HG02884 (cell line): ENCODE measurements at regions not wholly inside any gene's neighbourhood (a gene's known extent, or its start where the extent isn't known, plus 50 kb on each side); places are given as distances from the start of the nearest gene placed in this dataset.

ENCODE experiments used
- ATAC-seq: cut with Tn5 transposase; IDR thresholded peaks from one replicate; pipeline ENCODE4 v1.9.1; 2021; ENCODE audit warnings: mild to moderate bottlenecking, moderate library complexity; ENCODE audit not compliant: unreplicated experiment

DNA sequence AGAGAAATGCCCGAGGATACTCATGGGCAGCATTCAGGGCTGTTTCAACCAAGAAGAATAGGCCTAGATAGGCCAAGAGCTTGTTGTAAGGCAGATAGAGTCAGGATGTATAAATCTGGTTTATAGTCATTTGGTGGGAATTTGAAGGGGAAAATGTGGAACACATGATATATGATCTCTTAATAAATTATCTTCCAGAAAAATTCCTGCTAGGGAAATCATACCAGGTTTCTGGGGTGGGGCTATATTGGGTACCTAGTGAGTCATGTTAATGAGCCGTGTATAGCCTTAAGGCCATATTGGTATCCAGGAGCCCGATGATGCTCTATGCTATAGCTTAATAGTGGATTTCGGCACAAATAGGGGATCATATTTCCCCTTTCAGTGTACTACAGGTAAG is 51.5 kb upstream of the HTR2A start:
- no peak for ATAC-seq

DNA sequence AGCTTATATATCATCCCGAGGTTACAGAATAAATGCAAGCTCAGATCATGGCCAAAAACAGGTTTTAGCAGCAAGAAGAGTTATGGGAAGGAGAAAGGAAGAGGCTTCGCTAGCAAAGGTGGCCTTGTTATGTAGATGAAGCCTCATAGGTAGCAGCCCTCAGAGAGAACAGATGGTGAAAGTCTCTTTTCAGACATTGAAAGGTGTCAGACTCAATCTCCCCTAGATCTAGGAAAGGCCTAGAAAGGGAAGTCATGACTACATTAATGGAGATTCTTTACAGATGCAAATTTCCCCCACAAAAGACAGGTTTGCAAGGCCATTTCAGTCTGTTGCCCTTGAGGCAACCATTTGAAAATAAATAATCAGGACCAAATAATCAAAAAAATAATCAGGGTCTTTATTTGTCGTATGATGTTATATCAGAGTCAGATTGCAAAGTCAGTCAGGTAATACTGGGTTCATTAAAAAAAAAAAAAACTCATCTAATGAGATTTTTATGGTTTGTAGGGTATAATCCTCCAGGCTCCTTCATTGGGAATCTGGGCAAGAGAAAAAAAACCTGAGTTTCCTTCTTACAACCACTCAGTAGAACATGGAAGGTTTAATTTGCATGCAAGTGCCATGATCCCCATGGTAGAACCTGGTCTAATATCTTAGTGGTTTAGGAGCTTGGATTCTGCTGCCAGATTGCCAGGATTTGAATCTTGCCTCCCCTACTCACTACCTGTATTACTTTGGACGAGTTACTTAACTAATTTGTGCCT is 50.8 kb upstream of the HTR2A start:
- ATAC-seq, result no peak
